AG09319 (cell line): ENCODE measurements at regions not wholly inside any gene's neighbourhood (a gene's known extent, or its start where the extent isn't known, plus 50 kb on each side); places are given as distances from the start of the nearest gene placed in this dataset.

Experiments used
- DNase-seq: peaks from one replicate; pipeline ENCODE4 v3.0.0-alpha.2; 2010; ENCODE audit warnings: low read depth; ENCODE audit errors: extremely low read depth
- TF ChIP-seq, protein P1 (sequence below): IDR thresholded peaks from 2 replicates; pipeline ENCODE4 v1.5.1; 2011; ENCODE audit warnings: low read depth, mild to moderate bottlenecking, inconsistent platforms, low read length, moderate library complexity

DNA sequence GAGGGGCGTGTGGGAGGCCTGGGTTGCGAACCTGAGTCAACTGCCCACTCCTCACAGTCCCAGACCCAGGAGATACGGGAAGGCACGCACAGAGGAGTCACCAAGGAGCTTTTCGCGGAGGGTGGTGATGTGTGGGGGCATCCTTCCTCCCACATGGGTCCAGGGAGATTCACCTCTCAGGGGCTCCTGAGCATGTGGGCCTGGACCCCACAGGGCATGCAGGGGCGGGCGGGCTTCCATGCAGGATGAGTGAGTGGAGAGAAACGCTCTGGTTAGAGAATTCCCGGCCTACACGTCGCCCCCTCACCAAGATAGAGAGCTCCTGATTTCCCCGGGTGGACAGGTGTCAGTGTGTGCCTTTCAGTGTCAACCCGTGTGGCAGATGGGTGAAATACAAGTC, 641.7 kb upstream of the FZD8 start:
- no peak for DNase-seq
- TF ChIP-seq, protein P1, sequence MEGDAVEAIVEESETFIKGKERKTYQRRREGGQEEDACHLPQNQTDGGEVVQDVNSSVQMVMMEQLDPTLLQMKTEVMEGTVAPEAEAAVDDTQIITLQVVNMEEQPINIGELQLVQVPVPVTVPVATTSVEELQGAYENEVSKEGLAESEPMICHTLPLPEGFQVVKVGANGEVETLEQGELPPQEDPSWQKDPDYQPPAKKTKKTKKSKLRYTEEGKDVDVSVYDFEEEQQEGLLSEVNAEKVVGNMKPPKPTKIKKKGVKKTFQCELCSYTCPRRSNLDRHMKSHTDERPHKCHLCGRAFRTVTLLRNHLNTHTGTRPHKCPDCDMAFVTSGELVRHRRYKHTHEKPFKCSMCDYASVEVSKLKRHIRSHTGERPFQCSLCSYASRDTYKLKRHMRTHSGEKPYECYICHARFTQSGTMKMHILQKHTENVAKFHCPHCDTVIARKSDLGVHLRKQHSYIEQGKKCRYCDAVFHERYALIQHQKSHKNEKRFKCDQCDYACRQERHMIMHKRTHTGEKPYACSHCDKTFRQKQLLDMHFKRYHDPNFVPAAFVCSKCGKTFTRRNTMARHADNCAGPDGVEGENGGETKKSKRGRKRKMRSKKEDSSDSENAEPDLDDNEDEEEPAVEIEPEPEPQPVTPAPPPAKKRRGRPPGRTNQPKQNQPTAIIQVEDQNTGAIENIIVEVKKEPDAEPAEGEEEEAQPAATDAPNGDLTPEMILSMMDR, result no peak

DNA sequence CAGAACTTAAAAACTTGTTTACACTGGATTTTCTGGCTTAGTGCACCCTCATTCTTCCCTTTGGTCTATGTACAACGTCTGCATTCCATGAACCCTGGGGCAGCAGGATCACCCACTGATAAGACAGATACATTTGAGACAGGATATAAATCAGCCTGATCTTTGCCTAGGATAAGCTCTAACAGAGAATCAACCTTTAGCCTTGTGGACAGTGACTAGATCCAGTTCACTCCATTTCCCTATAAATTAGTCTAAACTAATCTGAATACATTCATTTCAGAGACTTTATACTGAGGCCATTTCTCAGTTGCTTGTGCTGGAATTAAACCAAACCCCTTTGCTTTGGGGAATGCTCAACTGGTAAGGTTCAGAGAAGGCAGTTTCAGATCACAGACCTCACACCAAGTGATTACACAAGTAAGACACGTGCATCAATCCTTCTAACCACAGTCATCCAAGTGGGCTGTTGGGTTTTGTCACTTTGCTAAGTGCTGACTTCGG, 639.8 kb upstream of the FZD8 start:
- DNase-seq, result no peak

DNA sequence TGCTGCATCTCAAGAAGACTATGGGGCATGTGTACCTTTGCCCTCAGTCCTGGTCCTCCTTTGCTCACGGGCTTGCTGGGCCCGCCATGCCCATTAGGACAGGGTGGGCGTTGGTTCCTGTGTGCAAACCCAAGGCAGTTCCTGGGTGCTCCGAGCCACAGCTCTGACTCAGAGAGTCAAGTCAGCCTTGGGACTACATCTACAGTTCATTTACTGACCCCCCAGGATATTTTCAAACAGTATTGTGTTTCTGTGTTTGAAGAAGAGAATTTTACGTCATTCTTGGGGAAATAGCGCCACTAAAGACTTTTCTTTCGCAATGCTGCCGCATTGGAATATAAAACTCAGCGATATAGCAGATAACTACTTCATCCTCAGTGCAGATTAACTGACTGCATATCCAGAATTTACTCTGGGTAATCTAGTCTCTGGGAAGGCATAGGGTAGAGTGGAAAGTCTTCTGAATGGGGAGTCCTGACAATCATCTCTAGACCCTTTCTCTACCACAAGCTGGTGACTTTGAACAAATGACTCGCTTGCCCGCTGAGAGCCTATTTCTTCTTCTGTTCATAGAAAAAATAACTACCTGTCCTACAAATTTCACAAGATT, 638.9 kb upstream of the FZD8 start:
- no peak for DNase-seq
- TF ChIP-seq, protein P1, result no peak

More for the DNA sequence above, 639.8 kb upstream of the FZD8 start:
- TF ChIP-seq, protein P1, result no peak

- TF ChIP-seq, protein P1, result no peak
- DNase-seq, result no peak
Observed at GRCh38 chr10:36280321-36280741, 638.2 kb upstream of the FZD8 start.

GRCh38 chr10:36278176-36278575, 636.1 kb upstream of the FZD8 start:
- DNase-seq, result no peak
- TF ChIP-seq, protein P1, result no peak

- no peak for DNase-seq
- TF ChIP-seq, protein P1, result no peak
Observed at GRCh38 chr10:36277459-36277858, 635.4 kb upstream of the FZD8 start.

DNA sequence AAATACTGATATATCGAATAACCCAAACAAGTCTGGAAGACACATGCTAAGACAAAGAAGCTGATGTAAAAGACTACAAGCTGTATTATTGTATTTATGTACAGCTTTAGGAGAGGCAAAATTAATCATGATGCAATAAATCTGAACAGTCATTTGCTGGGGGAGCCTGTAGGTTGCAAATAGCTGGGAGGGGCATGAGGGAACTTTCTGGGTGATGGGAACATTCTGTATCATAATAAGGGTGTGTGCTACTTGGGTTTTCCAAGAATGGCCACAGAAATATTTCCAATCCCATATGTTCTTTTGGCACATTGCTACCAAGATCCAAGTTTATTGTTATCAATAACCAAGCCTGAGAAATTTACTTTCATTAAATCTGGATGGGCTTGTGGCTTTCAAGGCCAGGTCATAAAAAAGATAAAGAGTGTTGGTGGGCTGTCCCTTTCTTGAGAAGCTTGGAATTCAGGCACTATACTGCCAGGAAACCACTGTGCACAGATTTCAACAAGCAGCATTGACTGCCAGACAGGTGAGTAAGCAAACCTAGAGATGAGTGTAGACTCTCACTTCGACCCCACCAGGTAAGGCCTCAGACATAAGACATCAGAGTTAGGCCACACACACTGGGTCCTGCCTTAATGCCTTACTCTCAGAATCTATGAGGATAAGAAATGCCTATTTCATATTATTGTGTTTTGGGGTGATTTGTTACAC, 629.7 kb upstream of the FZD8 start:
- no peak for DNase-seq
- TF ChIP-seq, protein P1, result no peak
